PC-9 (cell line): ENCODE measurements at regions not wholly inside any gene's neighbourhood (a gene's known extent, or its start where the extent isn't known, plus 50 kb on each side); places are given as distances from the start of the nearest gene placed in this dataset.

Experiments
- EZH2 ChIP-seq: fragments of 200-600 bp; sonication (generic); IDR thresholded peaks from 2 replicates; pipeline ENCODE4 v1.8.0; 2017; ENCODE audit warnings: antibody characterized with exemption, low read depth
- TF ChIP-seq, protein P1 (sequence below): fragments of 200-600 bp; sonication (generic); conservative IDR thresholded peaks from 2 replicates; pipeline ENCODE4 v1.6.1; 2017; ENCODE audit warnings: mixed run types, antibody characterized with exemption, mild to moderate bottlenecking, moderate library complexity

DNA sequence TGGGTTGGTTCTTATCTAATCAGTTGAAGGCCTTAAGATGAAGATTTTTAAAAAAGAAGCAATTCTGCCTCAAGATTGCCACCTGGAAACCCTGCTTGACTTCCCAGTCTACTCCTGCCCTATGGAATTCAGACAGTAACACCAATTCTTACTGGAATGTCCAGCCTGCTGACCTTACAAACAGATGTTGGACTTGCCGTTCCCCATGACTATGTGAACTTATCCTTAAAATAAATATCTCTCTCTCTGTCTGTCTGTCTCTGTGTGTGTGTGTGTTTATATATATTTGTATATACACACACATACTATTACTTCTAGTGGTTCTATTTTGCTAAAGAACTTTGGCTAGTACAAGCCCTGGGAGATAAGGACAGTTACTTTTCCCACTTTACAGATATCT lies 675.3 kb downstream of the SLC4A3 start:
- TF ChIP-seq EZH2 = no peak
- TF ChIP-seq, protein P1, sequence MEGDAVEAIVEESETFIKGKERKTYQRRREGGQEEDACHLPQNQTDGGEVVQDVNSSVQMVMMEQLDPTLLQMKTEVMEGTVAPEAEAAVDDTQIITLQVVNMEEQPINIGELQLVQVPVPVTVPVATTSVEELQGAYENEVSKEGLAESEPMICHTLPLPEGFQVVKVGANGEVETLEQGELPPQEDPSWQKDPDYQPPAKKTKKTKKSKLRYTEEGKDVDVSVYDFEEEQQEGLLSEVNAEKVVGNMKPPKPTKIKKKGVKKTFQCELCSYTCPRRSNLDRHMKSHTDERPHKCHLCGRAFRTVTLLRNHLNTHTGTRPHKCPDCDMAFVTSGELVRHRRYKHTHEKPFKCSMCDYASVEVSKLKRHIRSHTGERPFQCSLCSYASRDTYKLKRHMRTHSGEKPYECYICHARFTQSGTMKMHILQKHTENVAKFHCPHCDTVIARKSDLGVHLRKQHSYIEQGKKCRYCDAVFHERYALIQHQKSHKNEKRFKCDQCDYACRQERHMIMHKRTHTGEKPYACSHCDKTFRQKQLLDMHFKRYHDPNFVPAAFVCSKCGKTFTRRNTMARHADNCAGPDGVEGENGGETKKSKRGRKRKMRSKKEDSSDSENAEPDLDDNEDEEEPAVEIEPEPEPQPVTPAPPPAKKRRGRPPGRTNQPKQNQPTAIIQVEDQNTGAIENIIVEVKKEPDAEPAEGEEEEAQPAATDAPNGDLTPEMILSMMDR = no peak
